GM13977 (cell line): ENCODE measurements at regions not wholly inside any gene's neighbourhood (a gene's known extent, or its start where the extent isn't known, plus 50 kb on each side); places are given as distances from the start of the nearest gene placed in this dataset.

ENCODE experiments used
- DNase-seq: peaks from one replicate; pipeline ENCODE4 v3.0.0; 2012; ENCODE audit warnings: low spot score
- CTCF ChIP-seq: IDR thresholded peaks from 2 replicates; pipeline ENCODE4 v1.5.1; 2012; ENCODE audit warnings: mild to moderate bottlenecking, control low read depth; ENCODE audit not compliant: insufficient read depth; ENCODE audit errors: extremely low read depth, missing control alignments
- in situ Hi-C: fragments of 300-500 bp; cut with MboI; formaldehyde crosslinking; loops from one replicate; pipeline ENCODE4 v1.12.0; 2022; ENCODE audit warnings: low sequenced_read_pairs, low pct_unique_long_range_greater_than_20kb, mixed read lengths, inconsistent platforms; ENCODE audit not compliant: unreplicated experiment

GRCh38 chr6:40131675-40132074 lies 197.4 kb upstream of the MOCS1 start:
- TF ChIP-seq CTCF, result no peak
- in situ Hi-C loops, result no loop called here
- DNase-seq, result no peak

- no peak for TF ChIP-seq CTCF
- no peak for DNase-seq
- in situ Hi-C loops, result no loop called here
These were observed 193.9 kb upstream of the MOCS1 start for GRCh38 chr6:40128127-40128526.

GRCh38 chr6:40125680-40126394 lies 191.6 kb upstream of the MOCS1 start:
- no peak for DNase-seq
- in situ Hi-C loops, result no loop called here
- TF ChIP-seq CTCF, result no peak

- no peak for TF ChIP-seq CTCF
- in situ Hi-C loops, result no loop called here
- no peak for DNase-seq
These were observed 190.7 kb upstream of the MOCS1 start for GRCh38 chr6:40124924-40125323.

DNA sequence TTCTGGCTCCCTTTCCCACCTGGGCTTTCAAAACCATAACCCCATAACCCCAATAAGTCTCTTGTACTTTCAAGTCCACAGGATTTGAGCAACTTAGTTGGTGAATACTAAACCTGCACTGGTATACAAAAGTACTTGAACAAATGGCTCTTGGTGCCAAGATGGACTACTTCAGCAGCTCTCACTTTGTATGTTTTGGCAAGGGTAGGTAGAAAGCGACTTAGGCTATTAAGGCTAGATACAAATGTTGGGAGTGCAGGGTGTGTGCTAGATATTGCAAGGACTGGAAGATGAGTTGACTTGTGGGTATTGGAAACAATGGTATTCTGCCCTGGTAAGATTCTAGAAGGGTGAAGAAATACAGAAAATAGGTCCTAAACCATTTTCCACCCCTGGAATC lies 182.6 kb upstream of the MOCS1 start:
- DNase-seq, result no peak
- in situ Hi-C loops, result no loop called here
- no peak for TF ChIP-seq CTCF

DNA sequence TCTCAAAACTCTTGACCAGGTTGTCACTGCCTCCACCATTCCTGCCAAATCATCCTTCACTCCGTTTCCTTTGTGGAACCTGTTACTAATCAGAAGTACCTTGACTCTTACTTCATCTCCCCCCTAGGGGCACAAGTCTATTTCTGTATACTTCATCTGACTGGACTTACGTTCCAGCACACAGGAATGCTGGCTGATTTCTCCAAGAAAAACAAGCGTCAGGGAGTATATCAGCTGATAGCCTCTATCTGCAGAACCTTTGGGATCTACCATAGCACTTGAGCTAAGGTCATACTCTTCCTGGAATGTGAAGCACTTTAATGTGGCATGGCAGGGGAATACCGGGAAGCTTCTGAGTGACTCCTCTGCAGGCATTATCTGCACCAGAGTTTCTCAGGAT lies 178.1 kb upstream of the MOCS1 start:
- TF ChIP-seq CTCF, result no peak
- DNase-seq, result no peak
- in situ Hi-C loops, result no loop called here
